ENCODE measurements at regions not wholly inside any gene's neighbourhood (a gene's known extent, or its start where the extent isn't known, plus 50 kb on each side); places are given as distances from the start of the nearest gene placed in this dataset.
"Not testable (repeated sequence)": the region's sequence is repeated elsewhere in the genome, so short reads cannot be mapped to it uniquely, and the experiment has no call there.

DNA sequence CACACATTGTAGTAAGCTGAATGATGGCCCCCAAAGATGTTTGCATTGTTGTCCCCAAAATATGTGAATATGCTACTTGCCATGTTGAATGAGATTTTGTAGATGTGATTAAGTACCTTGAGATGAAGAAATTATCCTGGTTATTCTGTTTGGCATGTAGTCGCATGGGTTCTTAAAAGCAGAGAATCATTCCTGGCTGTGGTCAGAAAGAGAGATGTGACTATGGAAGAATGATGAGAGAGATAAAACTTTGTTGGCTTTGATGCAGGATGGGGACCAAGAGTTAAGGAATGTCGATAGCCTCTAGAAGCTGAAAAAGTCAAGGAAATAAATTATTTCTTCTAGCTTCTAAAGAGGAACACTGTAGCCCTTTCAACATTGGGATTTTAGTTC is 200.2 kb upstream of the ZNF322 start:
- TF ChIP-seq CTCF, POLR2A (IDR thresholded peaks at IDR 0.05): not testable (repeated sequence)

Data from thyroid gland (tissue), 4 donors.